Kidney epithelial cell (primary cell): ENCODE measurements at regions not wholly inside any gene's neighbourhood (a gene's known extent, or its start where the extent isn't known, plus 50 kb on each side); places are given as distances from the start of the nearest gene placed in this dataset.

Experiments used
- DNase-seq: peaks from one replicate; pipeline ENCODE4 v3.0.0-alpha.2; 2010; ENCODE audit warnings: low read depth
- H3K27me3 ChIP-seq: 2 replicates; pipeline ENCODE4 v1.6.0; 2011; ENCODE audit warnings: low read length; ENCODE audit not compliant: control insufficient read depth, insufficient read depth
- H3K36me3 ChIP-seq: 2 replicates; pipeline ENCODE4 v1.5.1; 2011; ENCODE audit warnings: low read length; ENCODE audit not compliant: control insufficient read depth, insufficient read depth
- H3K4me3 ChIP-seq: 2 replicates; pipeline ENCODE4 v1.5.1; 2011; ENCODE audit warnings: low read depth, mild to moderate bottlenecking, control low read depth, low read length
- TF ChIP-seq, protein P1 (sequence below): IDR thresholded peaks from 2 replicates; pipeline ENCODE4 v1.5.1; 2011; ENCODE audit warnings: mild to moderate bottlenecking, moderate library complexity, low read length, control low read depth, inconsistent platforms; ENCODE audit not compliant: insufficient read depth, poor library complexity, severe bottlenecking

DNA sequence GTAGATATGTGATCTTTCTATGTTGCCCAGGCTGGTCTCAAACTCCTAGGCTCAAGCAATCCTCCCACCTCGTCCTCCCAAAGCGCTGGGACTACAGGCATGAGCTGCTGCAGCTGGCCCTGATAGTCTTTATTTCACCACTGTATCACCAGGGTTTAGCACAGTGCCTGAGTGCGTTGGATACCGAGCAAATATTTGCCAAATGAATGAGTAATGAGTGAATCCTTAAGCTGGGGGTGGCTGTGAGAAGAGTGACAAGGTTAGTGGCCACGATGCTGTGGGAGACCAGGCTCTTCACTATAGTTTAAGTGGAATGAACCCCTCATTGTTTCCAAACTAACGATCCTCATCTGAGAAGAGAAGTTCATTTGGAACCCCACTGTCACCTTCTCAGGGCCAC, 60.8 kb upstream of the FAM136A start:
- no peak overlapping the region for H3K4me3 ChIP-seq
- H3K27me3 ChIP-seq: no peaks in the 10 kb centered on the region
- TF ChIP-seq, protein P1, sequence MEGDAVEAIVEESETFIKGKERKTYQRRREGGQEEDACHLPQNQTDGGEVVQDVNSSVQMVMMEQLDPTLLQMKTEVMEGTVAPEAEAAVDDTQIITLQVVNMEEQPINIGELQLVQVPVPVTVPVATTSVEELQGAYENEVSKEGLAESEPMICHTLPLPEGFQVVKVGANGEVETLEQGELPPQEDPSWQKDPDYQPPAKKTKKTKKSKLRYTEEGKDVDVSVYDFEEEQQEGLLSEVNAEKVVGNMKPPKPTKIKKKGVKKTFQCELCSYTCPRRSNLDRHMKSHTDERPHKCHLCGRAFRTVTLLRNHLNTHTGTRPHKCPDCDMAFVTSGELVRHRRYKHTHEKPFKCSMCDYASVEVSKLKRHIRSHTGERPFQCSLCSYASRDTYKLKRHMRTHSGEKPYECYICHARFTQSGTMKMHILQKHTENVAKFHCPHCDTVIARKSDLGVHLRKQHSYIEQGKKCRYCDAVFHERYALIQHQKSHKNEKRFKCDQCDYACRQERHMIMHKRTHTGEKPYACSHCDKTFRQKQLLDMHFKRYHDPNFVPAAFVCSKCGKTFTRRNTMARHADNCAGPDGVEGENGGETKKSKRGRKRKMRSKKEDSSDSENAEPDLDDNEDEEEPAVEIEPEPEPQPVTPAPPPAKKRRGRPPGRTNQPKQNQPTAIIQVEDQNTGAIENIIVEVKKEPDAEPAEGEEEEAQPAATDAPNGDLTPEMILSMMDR: no peak
- DNase-seq: no peak
- no peaks in the 10 kb centered on the region for H3K36me3 ChIP-seq

DNA sequence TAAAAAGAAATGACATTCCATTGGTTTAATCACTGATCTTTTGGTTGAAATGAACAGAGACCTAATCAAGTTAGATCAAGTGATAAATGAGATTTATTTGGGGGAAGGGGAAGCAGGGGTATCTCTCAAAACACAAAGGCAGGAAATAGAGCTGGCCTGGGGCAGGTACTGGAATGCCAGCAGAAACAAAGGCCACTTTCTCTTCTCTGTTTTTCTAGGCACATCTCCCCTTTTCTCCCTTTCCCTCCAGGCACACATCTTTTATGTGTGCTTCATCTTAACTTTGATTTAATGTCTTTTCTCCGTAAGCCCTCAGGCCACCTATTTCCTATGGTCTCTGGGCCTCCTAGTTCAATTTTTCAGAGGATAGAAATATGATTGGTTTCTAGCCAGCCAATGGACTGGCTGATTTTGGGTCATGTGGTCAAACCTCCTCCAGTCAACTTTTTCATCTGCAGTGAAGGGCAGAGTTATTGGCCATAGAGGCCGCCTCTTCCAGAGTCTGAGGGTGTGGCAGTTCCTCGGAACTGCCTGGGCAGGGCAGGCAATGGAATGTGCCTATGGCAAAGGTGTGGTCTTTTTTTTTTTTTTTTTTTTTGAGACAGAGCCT, 58.9 kb upstream of the FAM136A start:
- H3K4me3 ChIP-seq: no peak overlapping the region
- no peaks in the 10 kb centered on the region for H3K36me3 ChIP-seq
- DNase-seq: no peak
- no peaks in the 10 kb centered on the region for H3K27me3 ChIP-seq
- TF ChIP-seq, protein P1: no peak

DNA sequence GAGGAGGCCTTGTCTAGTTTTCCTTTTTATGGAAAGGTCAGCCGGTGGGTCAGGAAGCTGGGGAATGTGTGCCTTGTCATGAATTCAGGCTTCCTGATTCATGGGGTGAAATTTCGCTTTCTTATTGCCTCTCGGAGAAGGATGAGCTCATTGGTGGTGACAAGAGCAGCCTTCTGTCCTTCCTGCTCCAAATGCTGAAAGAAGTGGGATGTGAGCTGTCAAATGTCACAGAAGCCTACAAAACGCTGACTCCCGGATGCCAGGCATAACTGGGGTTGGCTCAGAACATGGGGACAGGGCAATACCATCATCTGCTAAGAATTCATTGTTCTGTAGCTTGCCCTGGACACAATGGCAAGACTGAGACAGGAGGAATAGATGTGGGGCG, 55.8 kb upstream of the FAM136A start:
- no peak overlapping the region for H3K4me3 ChIP-seq
- TF ChIP-seq, protein P1: no peak
- H3K27me3 ChIP-seq: no peaks in the 10 kb centered on the region
- DNase-seq: no peak
- no peaks in the 10 kb centered on the region for H3K36me3 ChIP-seq

DNA sequence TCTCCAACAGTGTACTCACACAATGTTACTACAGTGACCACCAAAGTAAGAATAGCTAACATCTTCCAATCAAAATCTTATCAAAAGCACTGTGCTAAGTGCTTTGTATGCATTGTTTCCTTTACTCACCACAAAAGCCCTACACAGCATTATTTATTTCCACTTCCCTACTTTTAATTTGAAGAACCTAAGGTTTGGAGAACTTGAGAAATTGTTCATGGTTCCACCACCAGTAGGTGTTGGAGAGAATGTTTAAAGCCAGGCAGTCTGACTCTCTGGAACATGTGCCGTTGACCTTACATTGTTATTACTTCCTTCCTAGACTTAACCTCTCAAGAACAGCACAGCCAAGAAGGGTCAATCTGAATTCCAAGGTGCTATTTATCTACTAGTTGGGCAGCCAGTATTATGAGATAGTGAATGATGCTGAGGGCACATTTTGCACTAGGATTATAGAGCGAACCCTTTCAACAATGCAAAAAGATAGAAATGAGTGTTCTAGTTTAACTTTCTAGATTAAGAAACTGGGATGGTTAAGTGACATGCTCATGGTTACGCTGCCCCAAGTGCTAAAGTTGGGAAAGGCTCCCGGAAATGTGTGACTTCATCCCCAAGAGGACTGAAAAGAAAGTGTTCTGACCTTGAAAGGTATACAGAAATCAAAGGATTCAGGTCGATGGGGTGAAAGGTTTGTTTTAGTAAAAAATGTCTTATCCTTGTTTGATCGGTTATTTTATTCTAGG, 55.2 kb upstream of the FAM136A start:
- H3K27me3 ChIP-seq: no peaks in the 10 kb centered on the region
- TF ChIP-seq, protein P1: no peak
- no peaks in the 10 kb centered on the region for H3K36me3 ChIP-seq
- no peak for DNase-seq
- H3K4me3 ChIP-seq: no peak overlapping the region

DNA sequence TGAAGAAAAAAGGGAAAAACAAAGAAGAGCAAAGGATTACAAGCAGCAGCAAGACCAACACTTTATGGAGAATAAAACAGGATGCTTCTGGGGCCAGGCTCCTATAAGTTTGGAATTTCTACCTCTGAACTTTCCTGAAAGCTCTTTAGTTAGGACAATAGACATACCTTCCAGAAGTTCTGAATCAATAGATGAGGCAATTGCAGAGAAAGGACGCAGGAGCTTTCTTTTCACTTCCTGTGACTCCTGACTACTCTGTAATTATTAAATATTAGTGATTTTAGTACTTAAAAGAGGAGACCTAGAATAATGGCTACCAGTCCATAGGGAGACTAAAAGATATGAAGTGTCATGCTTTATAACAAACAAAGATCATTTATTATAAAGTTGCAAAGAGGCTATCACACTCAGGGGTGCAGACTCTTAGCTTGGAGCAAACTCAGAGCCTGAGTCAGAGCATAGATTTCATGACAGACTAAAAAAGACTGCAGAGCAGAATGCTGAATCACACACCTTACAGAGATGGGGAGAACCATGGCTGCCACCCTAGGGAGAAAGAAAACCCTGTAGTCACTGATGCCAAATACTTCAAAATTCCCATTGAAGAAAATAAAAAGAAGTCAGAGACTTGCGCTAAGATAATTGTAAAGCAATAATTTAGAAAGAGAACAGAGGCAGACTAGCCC, 52.5 kb upstream of the FAM136A start:
- H3K36me3 ChIP-seq: no peaks in the 10 kb centered on the region
- no peak for DNase-seq
- TF ChIP-seq, protein P1: no peak
- H3K27me3 ChIP-seq: no peaks in the 10 kb centered on the region
- no peak overlapping the region for H3K4me3 ChIP-seq
